OCI-LY7 (cell line): ENCODE measurements at regions not wholly inside any gene's neighbourhood (a gene's known extent, or its start where the extent isn't known, plus 50 kb on each side); places are given as distances from the start of the nearest gene placed in this dataset.

Source experiments
- BruUV-seq: library from RNA; stranded (reverse); fragments of 400-500 nt; replicated peaks from 2 replicates; lab custom pipeline; 2021; lab: Mats Ljungman, UMichigan
- CTCF ChIA-PET: fragments of 300-600 bp; sonication (Branson Sonifier 250); formaldehyde crosslinking; loops from one replicate; lab custom pipeline; 2022; ENCODE audit warnings: antibody characterized with exemption; ENCODE audit not compliant: unreplicated experiment; lab: Charles Lee
- POLR2A ChIA-PET: fragments of 300-600 bp; sonication (Branson Sonifier 250); formaldehyde crosslinking; loops from one replicate; lab custom pipeline; 2022; ENCODE audit warnings: antibody characterized with exemption; lab: Charles Lee
- DNase-seq: peaks from one replicate; pipeline ENCODE4 v3.0.0-alpha.2; 2015; ENCODE audit warnings: low spot score
- H2AFZ ChIP-seq: fragments of 200-600 bp; sonication (generic), shearing (Covaris generic); 2 replicates; pipeline ENCODE4 v1.6.1; 2014; ENCODE audit warnings: mild to moderate bottlenecking, antibody characterized with exemption, low read length, moderate library complexity
- H3K27ac ChIP-seq: fragments of 200-600 bp; sonication (generic); 2 replicates; pipeline ENCODE4 v1.5.1; 2014; ENCODE audit warnings: mixed run types, low read depth, mild to moderate bottlenecking, moderate library complexity, low read length, inconsistent platforms; ENCODE audit not compliant: poor library complexity, severe bottlenecking
- H3K36me3 ChIP-seq: fragments of 200-600 bp; sonication (generic); 2 replicates; pipeline ENCODE4 v1.6.1; 2014; ENCODE audit warnings: mild to moderate bottlenecking, antibody characterized with exemption, low read length, moderate library complexity, mixed read lengths; ENCODE audit not compliant: insufficient read depth
- H3K4me1 ChIP-seq: fragments of 200-600 bp; sonication (generic); 2 replicates; pipeline ENCODE4 v1.5.1; 2014; ENCODE audit warnings: mild to moderate bottlenecking, low read length; ENCODE audit not compliant: insufficient read depth, poor library complexity, severe bottlenecking
- H3K4me2 ChIP-seq: fragments of 200-600 bp; sonication (generic); 2 replicates; pipeline ENCODE4 v1.6.1; 2014; ENCODE audit warnings: mild to moderate bottlenecking, low read length
- H3K4me3 ChIP-seq: fragments of 200-600 bp; sonication (generic); 2 replicates; pipeline ENCODE4 v1.5.1; 2014; ENCODE audit warnings: mild to moderate bottlenecking, low read depth, low read length; ENCODE audit not compliant: poor library complexity, severe bottlenecking
- H3K79me2 ChIP-seq: fragments of 200-600 bp; sonication (generic); 2 replicates; pipeline ENCODE4 v1.6.1; 2016; ENCODE audit warnings: low read depth, mild to moderate bottlenecking, low read length, moderate library complexity, mixed read lengths; ENCODE audit not compliant: insufficient read depth
- H3K9me2 ChIP-seq: fragments of 200-600 bp; sonication (generic); 2 replicates; pipeline ENCODE4 v1.6.1; 2016; ENCODE audit warnings: mild to moderate bottlenecking, low read length, mixed read lengths; ENCODE audit not compliant: insufficient read depth
- H3K9me3 ChIP-seq: fragments of 200-600 bp; sonication (generic); 2 replicates; pipeline ENCODE4 v1.6.1; 2014; ENCODE audit warnings: mild to moderate bottlenecking, mixed run types, low read length, mixed read lengths
- H4K20me1 ChIP-seq: fragments of 200-600 bp; sonication (generic); 2 replicates; pipeline ENCODE4 v1.6.1; 2014; ENCODE audit warnings: mild to moderate bottlenecking, antibody characterized with exemption, low read length, moderate library complexity, mixed read lengths; ENCODE audit not compliant: insufficient read depth
- CTCF ChIP-seq: fragments of 200-600 bp; sonication (generic); conservative IDR thresholded peaks from 2 replicates; pipeline ENCODE4 v1.5.1; 2014; ENCODE audit warnings: mild to moderate bottlenecking, antibody characterized with exemption, low read length, moderate library complexity, mixed read lengths
- EZH2phosphoT487 ChIP-seq: fragments of 200-600 bp; sonication (generic); IDR thresholded peaks from 2 replicates; pipeline ENCODE4 v1.6.1; 2018; ENCODE audit warnings: low read depth, borderline replicate concordance, mild to moderate bottlenecking, mixed run types, antibody characterized with exemption, low read length, moderate library complexity, mixed read lengths
- intact Hi-C: fragments of 100-400 bp; cut with micrococcal nuclease; formaldehyde crosslinking; loops from one replicate; pipeline ENCODE4 v1.10.0; 2022; ENCODE audit not compliant: unreplicated experiment

- H3K9me2 ChIP-seq: no peaks in the 10 kb centered on the region
- H2AFZ ChIP-seq: no peak overlapping the region
- peaks cover 12% of the 10 kb centered on the region for H3K4me1 ChIP-seq
- ChIA-PET CTCF (no interaction called here), POLR2A (no interaction called here)
- DNase-seq: peak; percentile 77
- H3K79me2 ChIP-seq: no peaks in the 10 kb centered on the region
- BruUV-seq: no TSS peak
- H3K4me2 ChIP-seq: peak overlapping the region; percentile 26; the same call in 1 of the 2 replicates
- TF ChIP-seq CTCF: no peak
- no peak for TF ChIP-seq EZH2phosphoT487
- no peaks in the 10 kb centered on the region for H4K20me1 ChIP-seq
- no peaks in the 10 kb centered on the region for H3K36me3 ChIP-seq
- H3K9me3 ChIP-seq: no peaks in the 10 kb centered on the region
- intact Hi-C loops: no loop called here
- H3K27ac ChIP-seq: no peak overlapping the region
- H3K4me3 ChIP-seq: no peak overlapping the region
Measured at GRCh38 chr1:22262583-22262982, 119.7 kb upstream of the WNT4 start.

- no peak for DNase-seq
- ChIA-PET POLR2A (no interaction called here), CTCF (no interaction called here)
- TF ChIP-seq EZH2phosphoT487 (no peak), CTCF (no peak)
- Histone ChIP-seq H2AFZ (no peak overlapping the region), H3K36me3 (no peaks in the 10 kb centered on the region), H3K79me2 (no peaks in the 10 kb centered on the region), H4K20me1 (no peaks in the 10 kb centered on the region), H3K9me3 (no peaks in the 10 kb centered on the region), H3K4me3 (no peak overlapping the region), H3K27ac (no peak overlapping the region), H3K4me2 (no peak overlapping the region), H3K4me1 (peaks cover 12% of the 10 kb centered on the region), H3K9me2 (no peaks in the 10 kb centered on the region)
- intact Hi-C loops: no loop called here
- no TSS peak for BruUV-seq
Measured at GRCh38 chr1:22263359-22263758, 120.5 kb upstream of the WNT4 start.

GRCh38 chr1:22264464-22265341 is 121.8 kb upstream of the WNT4 start:
- no peak for DNase-seq
- Histone ChIP-seq H4K20me1 (no peaks in the 10 kb centered on the region), H3K27ac (no peak overlapping the region), H3K9me3 (no peaks in the 10 kb centered on the region), H3K4me2 (no peak overlapping the region), H2AFZ (no peak overlapping the region), H3K4me1 (peaks cover 12% of the 10 kb centered on the region), H3K9me2 (no peaks in the 10 kb centered on the region), H3K4me3 (no peak overlapping the region), H3K36me3 (no peaks in the 10 kb centered on the region), H3K79me2 (no peaks in the 10 kb centered on the region)
- intact Hi-C loops: no loop called here
- TF ChIP-seq CTCF (no peak), EZH2phosphoT487 (no peak)
- ChIA-PET POLR2A (no interaction called here), CTCF (interaction anchor here (0.6 kb wide), 1 partner anchor 484 kb away, joined by 8 read pairs; no protein-coding TSS in a partner anchor)
- BruUV-seq: no TSS peak
